HEK293 (cell line): ENCODE measurements at regions not wholly inside any gene's neighbourhood (a gene's known extent, or its start where the extent isn't known, plus 50 kb on each side); places are given as distances from the start of the nearest gene placed in this dataset.
A peak's percentile ranks its signal among the peaks of the same experiment; 100 is the strongest.

ENCODE experiments used
- EGR2 ChIP-seq: fragments of 450-650 bp; formaldehyde crosslinking; IDR thresholded peaks from 2 replicates; pipeline ENCODE4 v1.5.1; 2016; ENCODE audit warnings: low read depth, missing biosample characterization, missing genetic modification characterization
- TCF7L2 ChIP-seq: IDR thresholded peaks from 2 replicates; pipeline ENCODE4 v1.6.1; 2011; ENCODE audit warnings: low read depth, mild to moderate bottlenecking, inconsistent platforms, low read length, moderate library complexity, borderline replicate concordance
- YY1 ChIP-seq: fragments of 450-650 bp; formaldehyde crosslinking; IDR thresholded peaks from 2 replicates; pipeline ENCODE4 v1.5.1; 2018; ENCODE audit warnings: missing biosample characterization, missing genetic modification characterization
- ZNF488 ChIP-seq: fragments of 450-650 bp; formaldehyde crosslinking; IDR thresholded peaks from 2 replicates; pipeline ENCODE4 v1.5.1; 2016; ENCODE audit warnings: missing biosample characterization, missing genetic modification characterization
- TF ChIP-seq, protein P1 (sequence below): fragments of 450-650 bp; formaldehyde crosslinking; IDR thresholded peaks from 2 replicates; pipeline ENCODE4 v1.5.1; 2016; ENCODE audit warnings: missing biosample characterization, missing genetic modification characterization

- TF ChIP-seq ZNF488 (tag by site-specific recombination): no peak
- TF ChIP-seq TCF7L2: peak; percentile 86
- TF ChIP-seq, protein P1, sequence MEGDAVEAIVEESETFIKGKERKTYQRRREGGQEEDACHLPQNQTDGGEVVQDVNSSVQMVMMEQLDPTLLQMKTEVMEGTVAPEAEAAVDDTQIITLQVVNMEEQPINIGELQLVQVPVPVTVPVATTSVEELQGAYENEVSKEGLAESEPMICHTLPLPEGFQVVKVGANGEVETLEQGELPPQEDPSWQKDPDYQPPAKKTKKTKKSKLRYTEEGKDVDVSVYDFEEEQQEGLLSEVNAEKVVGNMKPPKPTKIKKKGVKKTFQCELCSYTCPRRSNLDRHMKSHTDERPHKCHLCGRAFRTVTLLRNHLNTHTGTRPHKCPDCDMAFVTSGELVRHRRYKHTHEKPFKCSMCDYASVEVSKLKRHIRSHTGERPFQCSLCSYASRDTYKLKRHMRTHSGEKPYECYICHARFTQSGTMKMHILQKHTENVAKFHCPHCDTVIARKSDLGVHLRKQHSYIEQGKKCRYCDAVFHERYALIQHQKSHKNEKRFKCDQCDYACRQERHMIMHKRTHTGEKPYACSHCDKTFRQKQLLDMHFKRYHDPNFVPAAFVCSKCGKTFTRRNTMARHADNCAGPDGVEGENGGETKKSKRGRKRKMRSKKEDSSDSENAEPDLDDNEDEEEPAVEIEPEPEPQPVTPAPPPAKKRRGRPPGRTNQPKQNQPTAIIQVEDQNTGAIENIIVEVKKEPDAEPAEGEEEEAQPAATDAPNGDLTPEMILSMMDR (tag by site-specific recombination): no peak
- no peak for TF ChIP-seq YY1 (tag by site-specific recombination)
- TF ChIP-seq EGR2 (tag by site-specific recombination): no peak
These were observed 427.6 kb downstream of the SPRY2 start for GRCh38 chr13:79913141-79913827.
